Stimulated activated CD8-positive, alpha-beta memory T cell treated with anti-CD3 and anti-CD28 coated beads, Interleukin-7, amount 100 ng/mL, for 24 hours (primary cell): ENCODE measurements at regions not wholly inside any gene's neighbourhood (a gene's known extent, or its start where the extent isn't known, plus 50 kb on each side); places are given as distances from the start of the nearest gene placed in this dataset.
"Not testable (repeated sequence)": the region's sequence is repeated elsewhere in the genome, so short reads cannot be mapped to it uniquely, and the experiment has no call there.

Experiments
- DNase-seq: peaks from one replicate; pipeline ENCODE4 v3.0.0-alpha.2; 2020; ENCODE audit warnings: low read depth

DNA sequence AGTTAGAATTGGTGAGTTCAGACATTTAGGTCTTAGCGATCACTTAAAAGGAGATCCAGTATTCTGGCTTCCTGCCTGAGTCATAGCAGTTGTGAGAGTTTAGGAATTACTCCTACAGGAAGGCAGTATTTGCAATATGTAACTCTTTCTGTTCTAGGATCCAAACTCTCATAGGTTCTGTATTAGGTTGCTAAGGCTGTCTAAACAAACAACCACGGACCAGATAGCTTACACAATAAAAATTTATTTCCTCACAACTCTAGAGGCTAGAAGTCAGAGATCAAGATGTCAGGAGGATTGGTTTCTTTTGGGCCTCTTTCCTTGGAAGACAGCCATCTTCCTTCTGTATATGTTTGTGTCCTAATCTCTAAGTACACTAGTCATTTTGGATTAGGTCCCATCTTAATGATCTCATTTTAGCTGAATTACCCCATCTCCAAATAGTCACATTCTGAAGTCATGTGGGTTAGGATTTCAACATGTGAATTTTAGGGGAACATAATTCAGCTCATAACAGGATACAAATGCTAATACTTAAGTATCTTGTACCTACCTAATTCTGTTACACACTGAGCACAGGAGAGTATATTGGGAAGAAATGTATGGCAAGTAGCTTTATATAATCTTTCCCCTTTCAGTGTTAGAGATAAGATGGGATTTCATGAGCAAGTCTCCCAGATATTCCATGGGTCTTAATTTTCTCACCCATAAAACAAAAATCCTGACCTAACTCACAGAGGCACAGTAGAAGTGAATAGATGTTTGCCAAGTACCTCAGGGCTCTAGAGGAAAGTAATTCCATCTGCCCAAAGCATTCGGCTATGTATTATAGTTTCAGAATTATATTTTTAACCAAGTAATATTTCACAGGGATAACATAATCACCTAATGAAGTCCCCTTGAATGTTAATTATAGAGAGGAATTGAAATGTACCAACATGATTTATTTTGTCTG is 144.4 kb downstream of the PTBP2 start:
- DNase-seq: no peak

GRCh38 chr1:96872757-96873156 is 151.2 kb downstream of the PTBP2 start:
- no peak for DNase-seq

GRCh38 chr1:96878640-96879039 is 157.1 kb downstream of the PTBP2 start:
- no peak for DNase-seq

- no peak for DNase-seq
These were observed 159.0 kb downstream of the PTBP2 start for GRCh38 chr1:96880626-96881025.

GRCh38 chr1:96882096-96882495 is 160.5 kb downstream of the PTBP2 start:
- DNase-seq: no peak

- DNase-seq: no peak
These were observed 164.9 kb downstream of the PTBP2 start for GRCh38 chr1:96886474-96886873.

DNA sequence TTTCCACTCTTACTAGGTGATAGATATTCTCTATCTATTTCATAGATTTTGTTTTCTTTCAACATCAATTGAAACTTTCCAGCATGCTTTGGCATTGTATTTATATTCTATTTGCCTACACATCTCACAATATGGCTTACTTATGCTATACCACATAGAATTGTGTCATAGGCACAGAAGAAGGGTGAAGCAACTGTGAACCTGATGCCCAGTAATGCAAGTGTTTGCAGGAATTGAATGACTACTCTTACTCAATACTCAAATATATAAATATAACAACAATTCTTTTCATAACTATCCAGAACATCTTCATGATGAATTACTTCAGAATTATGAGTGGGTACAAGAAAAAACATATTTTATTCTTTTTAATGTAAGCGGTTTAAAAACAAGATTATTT is 165.9 kb downstream of the PTBP2 start:
- no peak for DNase-seq

- DNase-seq: no peak
These were observed 180.3 kb downstream of the PTBP2 start for GRCh38 chr1:96901783-96902363.

DNA sequence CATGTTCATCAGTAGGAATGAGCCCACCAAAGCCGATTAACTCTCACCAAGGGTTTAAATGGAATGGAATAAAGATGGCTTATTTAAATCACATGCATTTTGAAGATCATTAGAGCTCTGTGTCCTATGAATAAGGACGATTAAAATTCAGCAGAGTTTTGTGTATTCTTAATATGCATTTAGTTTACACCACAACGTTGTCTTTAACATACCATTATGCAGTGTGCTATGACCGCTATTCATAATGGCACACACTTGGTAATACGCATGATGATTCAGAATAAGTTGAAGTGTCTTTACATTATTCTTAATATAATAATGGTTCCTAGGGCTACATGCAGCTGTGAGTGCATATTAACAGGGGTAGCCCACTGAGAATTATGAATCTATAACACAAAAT is 190.7 kb downstream of the PTBP2 start:
- DNase-seq: no peak

DNA sequence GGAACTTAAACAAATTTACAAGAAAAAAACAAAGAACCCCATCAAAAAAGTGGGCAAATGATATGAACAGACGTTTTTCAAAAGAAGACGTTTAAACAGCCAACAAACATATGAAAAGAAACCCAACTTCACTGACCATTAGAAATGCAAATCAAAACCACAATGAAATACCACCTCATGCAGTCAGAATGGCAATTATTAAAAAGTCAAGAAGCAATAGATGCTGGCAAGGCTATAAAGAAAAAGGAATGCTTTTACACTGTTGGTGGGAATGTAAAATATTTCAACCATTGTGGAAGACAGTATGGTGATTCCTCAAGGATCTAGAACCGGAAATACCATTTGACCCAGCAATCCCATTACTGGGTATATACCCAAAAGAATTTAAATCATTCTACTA is 194.1 kb downstream of the PTBP2 start:
- DNase-seq: not testable (repeated sequence)

- DNase-seq: no peak
These were observed 196.8 kb downstream of the PTBP2 start for GRCh38 chr1:96918406-96918805.

DNA sequence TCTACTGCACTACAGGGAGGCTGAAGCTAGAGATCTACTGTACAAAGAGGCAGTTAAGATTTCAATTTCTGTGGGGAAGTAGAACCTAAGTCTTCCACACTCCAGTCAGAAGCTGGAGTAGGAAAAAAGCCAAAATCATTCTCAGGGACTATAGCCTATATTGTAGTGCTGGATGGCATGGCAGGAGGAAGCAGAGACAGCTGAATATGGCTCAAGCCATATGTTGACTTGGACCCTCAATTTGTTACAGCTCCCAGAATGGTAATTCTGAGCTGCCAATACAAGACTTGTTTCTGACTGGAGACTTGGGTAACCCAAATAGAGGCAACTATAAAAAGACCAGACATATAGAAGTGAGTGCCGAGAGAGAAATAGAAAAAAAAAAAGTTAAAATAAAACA is 200.6 kb downstream of the PTBP2 start:
- DNase-seq: no peak

- no peak for DNase-seq
These were observed 202.2 kb downstream of the PTBP2 start for GRCh38 chr1:96923753-96924152.

GRCh38 chr1:96926176-96926575 is 204.6 kb downstream of the PTBP2 start:
- DNase-seq: no peak

GRCh38 chr1:96927125-96927524 is 205.5 kb downstream of the PTBP2 start:
- no peak for DNase-seq

GRCh38 chr1:96931136-96931535 is 209.6 kb downstream of the PTBP2 start:
- no peak for DNase-seq

GRCh38 chr1:96934282-96934681 is 212.7 kb downstream of the PTBP2 start:
- no peak for DNase-seq

GRCh38 chr1:96944432-96945092 is 223.0 kb downstream of the PTBP2 start:
- no peak for DNase-seq

DNA sequence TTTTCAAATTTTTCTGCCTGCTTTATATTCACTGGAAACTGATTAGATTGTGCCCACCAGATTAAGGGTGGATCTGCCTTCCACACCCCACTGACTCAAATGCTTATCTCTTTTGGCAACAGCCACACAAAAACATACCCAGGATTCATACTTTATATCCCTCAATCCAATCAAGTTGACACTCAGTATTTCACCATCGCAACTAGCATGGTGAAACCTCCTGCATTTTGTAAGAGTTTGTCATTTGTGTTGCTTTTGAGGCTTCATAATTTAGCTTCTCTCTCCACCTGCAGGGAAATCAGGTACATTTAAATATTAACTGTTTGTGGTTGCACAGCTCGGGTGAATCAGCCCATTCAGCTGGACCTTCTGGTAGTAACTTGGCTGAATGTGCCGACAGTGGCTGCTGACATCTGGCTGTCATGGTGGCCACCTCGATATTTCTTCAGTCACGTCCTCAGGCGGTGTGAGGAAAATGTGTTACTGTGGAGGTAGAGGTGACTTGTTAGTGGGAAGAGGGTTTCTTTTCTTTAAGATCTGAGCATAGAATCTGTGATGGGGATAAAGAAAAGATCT is 224.0 kb downstream of the PTBP2 start:
- DNase-seq: no peak

DNA sequence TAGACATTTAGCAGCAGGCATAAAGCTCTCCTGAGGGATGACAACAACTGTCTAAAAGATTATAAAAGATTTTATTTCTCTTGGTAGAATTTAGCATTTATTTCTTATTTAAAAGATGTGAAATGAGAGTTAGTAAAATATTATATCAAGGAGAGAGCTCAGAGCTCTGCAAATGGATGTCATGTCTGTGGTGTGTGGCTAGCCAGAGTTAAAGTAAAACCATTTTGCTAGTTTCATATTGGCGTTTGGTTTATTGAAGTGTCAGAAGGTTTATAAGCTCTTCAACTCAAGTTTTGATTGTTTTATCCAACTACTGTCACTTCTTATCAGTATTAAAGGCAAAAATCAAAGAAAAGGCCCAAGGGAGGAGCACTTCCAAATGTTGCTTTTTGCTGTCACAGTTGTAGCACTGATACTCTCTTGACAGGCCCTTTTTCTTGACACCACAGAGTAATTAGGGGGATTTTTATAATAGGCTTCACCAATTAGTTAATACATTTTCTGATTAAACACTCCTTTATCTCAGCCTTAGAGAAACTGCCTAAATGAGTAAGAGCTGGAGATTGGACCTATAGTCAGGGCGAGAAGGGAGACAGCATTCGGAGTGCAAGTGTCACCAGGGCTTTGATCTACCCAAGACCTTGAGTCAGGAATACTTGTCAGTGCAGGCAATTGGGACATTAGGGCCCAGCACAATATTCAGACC is 233.9 kb downstream of the PTBP2 start:
- no peak for DNase-seq

GRCh38 chr1:96962216-96962615 is 240.6 kb downstream of the PTBP2 start:
- no peak for DNase-seq

DNA sequence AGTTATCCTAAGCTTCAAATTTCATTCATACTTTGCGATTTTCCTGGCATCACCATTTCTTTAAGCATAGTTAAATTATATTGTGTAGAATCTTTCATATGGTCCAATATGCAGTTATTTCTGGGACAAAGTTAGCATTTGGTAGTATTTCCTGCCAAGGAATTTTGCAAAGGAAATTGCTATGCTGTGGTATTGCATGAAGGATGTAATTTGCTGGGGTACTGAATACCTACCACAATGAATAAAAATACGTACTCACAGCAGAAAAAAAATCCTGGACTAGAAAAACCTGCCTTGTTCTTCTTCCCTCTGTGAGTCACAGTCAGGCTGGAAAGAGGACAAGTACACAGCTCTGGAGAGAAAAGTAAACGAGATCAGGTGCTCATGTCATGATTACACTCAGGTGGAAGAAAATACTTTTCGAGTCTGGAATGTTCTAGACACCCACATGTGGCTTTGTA is 241.2 kb downstream of the PTBP2 start:
- DNase-seq: no peak
